ENCODE measurements at regions not wholly inside any gene's neighbourhood (a gene's known extent, or its start where the extent isn't known, plus 50 kb on each side); places are given as distances from the start of the nearest gene placed in this dataset. TPM values are rescaled to one million over a fixed set of nuclear protein-coding genes. Genes with fewer than 3 reads are reported as not detected.
"Not testable (repeated sequence)": the region's sequence is repeated elsewhere in the genome, so short reads cannot be mapped to it uniquely, and the experiment has no call there.

DNA sequence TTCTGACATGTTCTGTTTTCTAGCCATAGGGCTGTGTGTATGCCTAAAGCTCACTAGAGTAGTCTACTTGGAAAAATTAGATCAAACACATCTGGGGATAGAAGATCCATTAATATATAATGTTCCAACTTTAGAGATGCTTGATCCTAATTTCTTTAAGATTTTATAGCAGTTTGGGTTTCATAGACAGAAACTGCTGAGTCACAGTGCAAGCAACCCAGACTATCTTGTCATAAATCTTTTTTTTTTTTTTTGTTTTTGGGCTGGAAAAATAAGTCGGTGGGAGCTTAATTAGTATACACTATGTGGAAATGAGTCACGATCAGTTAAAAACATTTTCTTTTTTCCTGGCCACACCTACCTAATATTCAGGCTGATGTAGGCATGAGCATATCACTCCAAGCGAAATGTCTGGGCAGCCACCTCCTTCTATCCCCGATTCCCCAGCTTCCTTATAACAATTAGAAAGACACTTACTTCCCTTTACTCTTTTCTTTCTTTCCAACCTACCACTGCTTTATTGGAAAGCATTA lies 58.2 kb upstream of the CASK start:
- WGBS, 2 donors, result 66 to 72% methylated on average over 4 of the region's 4 CpGs
- TF ChIP-seq, protein P1, sequence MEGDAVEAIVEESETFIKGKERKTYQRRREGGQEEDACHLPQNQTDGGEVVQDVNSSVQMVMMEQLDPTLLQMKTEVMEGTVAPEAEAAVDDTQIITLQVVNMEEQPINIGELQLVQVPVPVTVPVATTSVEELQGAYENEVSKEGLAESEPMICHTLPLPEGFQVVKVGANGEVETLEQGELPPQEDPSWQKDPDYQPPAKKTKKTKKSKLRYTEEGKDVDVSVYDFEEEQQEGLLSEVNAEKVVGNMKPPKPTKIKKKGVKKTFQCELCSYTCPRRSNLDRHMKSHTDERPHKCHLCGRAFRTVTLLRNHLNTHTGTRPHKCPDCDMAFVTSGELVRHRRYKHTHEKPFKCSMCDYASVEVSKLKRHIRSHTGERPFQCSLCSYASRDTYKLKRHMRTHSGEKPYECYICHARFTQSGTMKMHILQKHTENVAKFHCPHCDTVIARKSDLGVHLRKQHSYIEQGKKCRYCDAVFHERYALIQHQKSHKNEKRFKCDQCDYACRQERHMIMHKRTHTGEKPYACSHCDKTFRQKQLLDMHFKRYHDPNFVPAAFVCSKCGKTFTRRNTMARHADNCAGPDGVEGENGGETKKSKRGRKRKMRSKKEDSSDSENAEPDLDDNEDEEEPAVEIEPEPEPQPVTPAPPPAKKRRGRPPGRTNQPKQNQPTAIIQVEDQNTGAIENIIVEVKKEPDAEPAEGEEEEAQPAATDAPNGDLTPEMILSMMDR (IDR thresholded peaks at IDR 0.05; ENCODE audit: control extremely low read depth, extremely low read depth), result no peak
- H3K9ac ChIP-seq (ENCODE audit: insufficient read depth in 1 of 2, low read length in 2 of 2), result no peak overlapping the region
- ATAC-seq (ENCODE audit: insufficient read depth, low FRiP score) (no peak), DNase-seq (no peak)
- no peak overlapping the region for H3K27ac ChIP-seq (ENCODE audit: low read depth in 1 of 2, low read length in 1 of 2)
- no peaks in the 10 kb centered on the region for H3K36me3 ChIP-seq (ENCODE audit: control insufficient read depth in 4 of 4, insufficient read depth in 4 of 4, low read length in 4 of 4)
- H3K4me3 ChIP-seq, result no peak overlapping the region
- no peaks in the 10 kb centered on the region for H3K9me3 ChIP-seq (ENCODE audit: control insufficient read depth in 4 of 4, insufficient read depth in 3 of 4, low read length in 3 of 4)
- H3K27me3 ChIP-seq (ENCODE audit: control insufficient read depth in 3 of 3, insufficient read depth in 3 of 3, low read length in 2 of 3), result peaks cover 0 to 15% (median 11%) of the 10 kb centered on the region in 3 donors
- no peaks in the 10 kb centered on the region for H3K4me1 ChIP-seq (ENCODE audit: control insufficient read depth in 5 of 5, insufficient read depth in 5 of 5, low read length in 5 of 5)

DNA sequence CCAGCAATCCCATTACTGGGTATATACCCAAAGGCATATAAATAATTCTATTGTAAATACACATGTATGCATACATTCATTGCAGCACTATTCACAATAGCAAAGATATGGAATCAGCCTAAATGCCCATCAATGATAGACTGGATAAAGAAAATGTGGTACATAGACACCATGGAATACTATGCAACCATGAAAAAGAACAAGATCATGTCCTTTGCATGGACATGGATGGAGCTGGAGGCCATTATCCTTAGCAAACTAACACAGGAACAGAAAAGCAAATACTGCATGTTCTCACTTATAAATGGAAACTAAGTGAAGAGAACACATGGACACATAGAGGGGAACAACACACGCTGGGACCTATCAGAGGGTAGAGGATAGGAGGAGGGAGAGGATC lies 51.3 kb upstream of the CASK start:
- H3K4me1 ChIP-seq (ENCODE audit: control insufficient read depth in 5 of 5, insufficient read depth in 5 of 5, low read length in 5 of 5); ATAC-seq (ENCODE audit: insufficient read depth, low FRiP score); H3K9ac ChIP-seq (ENCODE audit: insufficient read depth in 1 of 2, low read length in 2 of 2); H3K4me3 ChIP-seq; H3K27ac ChIP-seq (ENCODE audit: low read depth in 1 of 2, low read length in 1 of 2); H3K36me3 ChIP-seq (ENCODE audit: control insufficient read depth in 4 of 4, insufficient read depth in 4 of 4, low read length in 4 of 4); DNase-seq; H3K9me3 ChIP-seq (ENCODE audit: control insufficient read depth in 4 of 4, insufficient read depth in 3 of 4, low read length in 3 of 4): not testable (repeated sequence)
- peaks cover 0 to 15% (median 0%) of the 10 kb centered on the region in 3 donors for H3K27me3 ChIP-seq (ENCODE audit: control insufficient read depth in 3 of 3, insufficient read depth in 3 of 3, low read length in 2 of 3)
- WGBS, 2 donors, result 96 to 100% methylated on average over 1 of the region's 1 CpG

DNA sequence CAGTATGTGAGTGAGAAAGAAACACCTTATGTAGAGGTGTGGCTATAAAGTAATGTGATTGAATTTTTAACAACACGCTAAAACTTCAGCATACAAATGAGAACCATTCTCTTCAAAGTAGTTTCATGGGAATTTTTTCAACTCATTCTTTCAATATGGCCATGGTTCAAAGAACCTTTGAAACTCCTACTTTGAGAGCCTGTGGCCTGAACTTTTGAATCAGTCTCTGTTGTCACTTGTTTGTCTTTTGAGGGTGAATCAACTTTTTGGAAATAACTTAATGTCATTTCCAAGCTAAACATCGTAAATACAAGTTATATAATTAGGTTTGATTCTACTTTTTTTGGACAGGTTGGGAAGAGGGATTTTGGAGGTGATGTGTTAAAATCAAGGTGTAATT lies 49.9 kb upstream of the CASK start:
- Histone ChIP-seq H3K4me1 (ENCODE audit: control insufficient read depth in 5 of 5, insufficient read depth in 5 of 5, low read length in 5 of 5) (no peaks in the 10 kb centered on the region), H3K4me3 (no peak overlapping the region), H3K27me3 (ENCODE audit: control insufficient read depth in 3 of 3, insufficient read depth in 3 of 3, low read length in 2 of 3) (peaks cover 0 to 19% (median 0%) of the 10 kb centered on the region in 3 donors), H3K27ac (ENCODE audit: low read depth in 1 of 2, low read length in 1 of 2) (no peak overlapping the region), H3K9ac (ENCODE audit: insufficient read depth in 1 of 2, low read length in 2 of 2) (no peak overlapping the region), H3K36me3 (ENCODE audit: control insufficient read depth in 4 of 4, insufficient read depth in 4 of 4, low read length in 4 of 4) (no peaks in the 10 kb centered on the region), H3K9me3 (ENCODE audit: control insufficient read depth in 4 of 4, insufficient read depth in 3 of 4, low read length in 3 of 4) (no peaks in the 10 kb centered on the region)
- ATAC-seq (ENCODE audit: insufficient read depth, low FRiP score) (no peak), DNase-seq (no peak)
- 80 to 92% methylated on average over 2 of the region's 2 CpGs for WGBS, 2 donors
- TF ChIP-seq, protein P1 (IDR thresholded peaks at IDR 0.05; ENCODE audit: control extremely low read depth, extremely low read depth), result no peak

Small RNA genes in the stretch of these regions (small RNA-seq; reads per million reads assigned to genes)
- gene RNU6-1124P (ENCODE audit: low replicate concordance) (not detected), gene RNU6-630P (ENCODE audit: low replicate concordance) (not detected), gene Z92545.1 (ENCODE audit: low replicate concordance) (not detected)
